Stimulated activated CD4-positive, alpha-beta T cell treated with anti-CD3 and anti-CD28 coated beads, Interleukin-1b, Interleukin-23, amount 100 ng/mL, for 24 hours (primary cell): ENCODE measurements at regions not wholly inside any gene's neighbourhood (a gene's known extent, or its start where the extent isn't known, plus 50 kb on each side); places are given as distances from the start of the nearest gene placed in this dataset.
"Not testable (repeated sequence)": the region's sequence is repeated elsewhere in the genome, so short reads cannot be mapped to it uniquely, and the experiment has no call there.

ENCODE experiments used
- DNase-seq, 4 experiments: peaks; one replicate each; pipeline ENCODE4 v3.0.0-alpha.2; 2020; ENCODE audit warnings: low read depth in 4 of 4, low spot score in 1 of 4

DNA sequence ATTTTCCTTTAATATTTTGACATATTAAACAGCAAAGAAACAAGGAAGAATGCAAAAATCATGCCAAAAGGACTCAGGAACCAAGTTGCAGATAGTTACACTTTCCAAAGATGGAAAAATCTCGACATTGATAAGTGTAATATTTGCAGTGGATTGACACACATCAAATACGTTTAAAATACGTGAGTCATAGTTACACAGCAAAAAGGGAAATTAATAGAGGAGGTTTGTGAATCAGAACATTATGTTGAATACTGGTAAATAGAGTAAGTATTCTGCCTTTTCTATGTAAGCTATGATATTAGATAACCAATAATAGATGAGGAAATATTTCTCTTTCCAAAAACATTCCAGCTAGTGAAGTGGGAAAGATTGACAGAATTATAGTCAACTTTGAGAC is 1761.3 kb upstream of the IGFBP7 start:
- DNase-seq, result no peak

- DNase-seq, result no peak
Observed at GRCh38 chr4:58849026-58849425, 1738.8 kb upstream of the IGFBP7 start.

DNA sequence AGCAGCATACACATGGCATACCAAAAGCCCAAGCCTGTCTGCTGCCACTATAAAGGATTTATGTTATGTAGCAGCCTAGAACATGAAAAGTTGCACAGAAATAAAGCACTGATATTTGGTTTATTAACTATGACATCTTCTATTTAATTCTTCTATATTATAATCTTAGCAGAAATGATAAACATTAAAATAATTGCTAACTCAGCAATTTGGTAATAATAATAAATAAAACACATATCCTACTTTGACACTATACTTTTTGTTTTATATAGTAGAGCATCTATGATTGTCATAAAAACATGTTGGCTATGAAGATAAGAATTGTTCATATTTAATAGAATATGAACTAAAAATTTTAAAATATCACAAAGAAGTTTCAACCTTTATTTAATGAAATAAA is 1733.3 kb upstream of the IGFBP7 start:
- no peak for DNase-seq

DNA sequence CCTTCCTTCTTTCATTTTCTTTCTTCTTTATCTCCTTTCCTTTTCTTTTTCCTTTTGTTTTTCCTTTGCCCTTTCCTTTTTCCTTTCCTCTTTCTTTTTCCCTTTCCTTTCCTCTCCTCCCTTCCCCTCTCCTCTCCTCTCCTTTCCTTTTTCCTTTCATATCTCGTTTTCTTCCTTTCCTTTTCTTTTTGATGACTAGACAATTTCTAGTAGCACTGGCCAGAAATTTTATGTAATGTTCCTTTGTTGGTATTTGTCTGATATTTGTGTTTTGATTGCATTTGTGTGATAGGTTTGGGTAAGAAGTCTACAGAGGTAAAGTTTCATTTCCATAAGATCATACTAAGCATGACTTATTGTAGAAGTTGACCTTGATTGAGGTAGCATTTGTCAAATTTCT is 1722.9 kb upstream of the IGFBP7 start:
- DNase-seq, result no peak

DNA sequence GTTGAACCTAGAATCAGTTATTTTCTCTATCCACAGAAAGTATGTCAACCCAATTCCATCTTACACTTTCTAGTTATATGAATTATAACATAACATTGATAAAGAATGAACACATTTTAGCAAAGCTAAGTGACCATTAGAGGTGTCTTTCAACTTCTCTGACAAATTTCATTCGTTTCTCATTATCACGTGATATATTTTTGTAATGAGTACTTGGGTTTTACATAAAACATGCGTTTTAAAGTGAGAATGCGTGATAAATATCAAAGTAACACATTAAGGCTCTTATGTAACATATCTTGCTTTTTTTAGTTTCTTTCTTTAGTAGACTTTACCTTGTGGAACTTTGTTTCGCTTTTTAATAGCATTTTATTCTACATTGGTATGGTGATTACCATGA is 1715.1 kb upstream of the IGFBP7 start:
- DNase-seq, result no peak

DNA sequence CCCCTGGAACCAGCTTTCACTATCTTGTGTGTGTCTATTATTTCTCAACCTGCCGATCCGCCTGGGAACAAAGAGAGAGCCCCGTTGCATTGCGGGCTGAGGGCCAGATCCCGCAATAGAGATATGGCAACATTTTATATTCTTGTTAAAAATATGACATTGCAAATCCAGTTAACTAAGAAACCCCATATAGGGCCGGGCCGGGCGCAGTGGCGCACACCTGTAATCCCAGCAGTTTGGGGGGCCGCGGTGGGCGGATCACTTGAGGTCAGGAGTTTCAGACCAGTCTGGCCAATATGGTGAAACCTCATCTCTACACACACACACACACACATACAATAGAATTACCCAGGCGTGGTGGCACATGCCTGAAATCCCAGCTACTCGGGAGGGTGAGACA is 1708.4 kb upstream of the IGFBP7 start:
- DNase-seq, result not testable (repeated sequence)

- no peak for DNase-seq
Observed at GRCh38 chr4:58809948-58810347, 1699.8 kb upstream of the IGFBP7 start.

- no peak for DNase-seq
Observed at GRCh38 chr4:58809366-58809765, 1699.2 kb upstream of the IGFBP7 start.

GRCh38 chr4:58808817-58809216 is 1698.6 kb upstream of the IGFBP7 start:
- DNase-seq, result no peak

GRCh38 chr4:58807843-58808615 is 1697.8 kb upstream of the IGFBP7 start:
- no peak for DNase-seq

GRCh38 chr4:58776627-58777026 is 1666.4 kb upstream of the IGFBP7 start:
- DNase-seq, result no peak

GRCh38 chr4:58767598-58767997 is 1657.4 kb upstream of the IGFBP7 start:
- DNase-seq, result no peak

DNA sequence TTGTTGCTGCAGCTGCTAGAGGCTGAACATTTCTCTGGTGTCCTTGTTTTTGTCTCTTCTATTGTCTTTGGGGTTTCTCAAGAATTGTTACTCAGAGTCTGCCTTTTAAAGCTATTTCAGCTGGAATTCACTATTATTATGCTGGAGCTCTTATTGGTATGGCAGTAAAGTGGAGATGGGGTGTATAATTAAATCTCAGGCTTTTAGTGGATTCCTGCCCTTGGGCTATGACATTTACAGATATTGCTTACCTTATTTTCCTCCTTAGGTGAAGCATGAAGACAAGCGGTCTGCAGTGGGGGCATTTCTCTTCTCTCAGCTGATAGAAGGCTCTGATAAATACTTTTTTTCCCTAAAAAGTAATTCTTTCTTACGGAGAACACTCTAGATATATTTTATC is 1656.6 kb upstream of the IGFBP7 start:
- DNase-seq, result no peak

DNA sequence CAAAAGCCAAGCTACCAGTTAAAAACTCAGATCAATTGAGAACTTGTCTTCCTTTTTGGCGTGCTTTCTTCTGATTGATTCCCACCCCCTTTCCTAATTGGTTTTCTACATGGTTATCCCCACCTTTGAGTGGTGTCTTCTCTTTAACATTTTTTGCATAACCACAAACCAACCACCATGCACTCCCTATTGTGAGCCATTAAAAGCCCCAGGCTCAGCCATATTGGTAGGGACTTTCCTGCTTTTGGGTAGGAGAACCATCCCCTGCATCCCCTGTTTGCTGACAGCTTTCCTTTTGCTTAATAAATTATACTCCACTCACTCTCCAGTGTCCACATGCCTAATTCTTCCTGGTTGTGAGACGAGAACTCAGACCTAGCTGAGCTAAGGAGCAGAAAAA is 1651.4 kb upstream of the IGFBP7 start:
- no peak for DNase-seq

DNA sequence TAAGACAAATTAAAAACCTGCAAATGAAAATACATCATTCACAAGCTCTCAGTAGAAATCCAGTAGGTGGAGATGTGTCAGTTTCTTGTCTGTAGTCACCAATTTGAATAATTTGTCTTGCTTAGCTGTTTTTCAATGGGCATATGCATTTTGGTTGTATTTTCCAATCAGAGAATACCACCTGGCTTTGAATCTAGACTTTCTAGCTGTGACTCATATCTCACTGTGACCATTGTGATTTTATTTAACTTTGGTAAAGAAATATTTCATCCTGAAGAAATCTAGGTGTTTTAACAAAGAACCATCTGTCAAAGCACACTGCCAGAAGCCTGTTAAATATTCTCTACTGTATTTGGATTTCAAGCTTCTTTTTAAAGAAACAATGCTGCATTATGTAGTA is 1650.6 kb upstream of the IGFBP7 start:
- DNase-seq, result no peak

GRCh38 chr4:58760100-58760499 is 1649.9 kb upstream of the IGFBP7 start:
- DNase-seq, result no peak

GRCh38 chr4:58749206-58749605 is 1639.0 kb upstream of the IGFBP7 start:
- no peak for DNase-seq

DNA sequence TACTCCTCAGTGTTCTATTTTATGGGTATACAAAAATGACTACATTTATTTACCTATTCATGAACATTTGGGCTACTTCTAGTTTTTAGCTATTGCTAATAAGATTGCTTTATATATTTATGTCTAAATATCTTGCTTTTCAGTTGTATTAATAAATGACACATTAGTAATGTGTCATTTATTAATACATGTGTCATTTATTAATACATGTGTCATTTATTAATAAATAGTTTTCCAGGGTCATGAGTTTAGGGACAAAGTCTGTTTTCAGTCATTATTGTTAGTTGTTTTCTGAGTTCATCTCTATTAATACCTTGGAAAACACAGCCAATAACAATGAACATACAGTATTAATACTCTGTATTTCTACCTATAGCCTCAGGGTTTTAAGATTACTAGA is 1630.7 kb upstream of the IGFBP7 start:
- DNase-seq, result no peak

DNA sequence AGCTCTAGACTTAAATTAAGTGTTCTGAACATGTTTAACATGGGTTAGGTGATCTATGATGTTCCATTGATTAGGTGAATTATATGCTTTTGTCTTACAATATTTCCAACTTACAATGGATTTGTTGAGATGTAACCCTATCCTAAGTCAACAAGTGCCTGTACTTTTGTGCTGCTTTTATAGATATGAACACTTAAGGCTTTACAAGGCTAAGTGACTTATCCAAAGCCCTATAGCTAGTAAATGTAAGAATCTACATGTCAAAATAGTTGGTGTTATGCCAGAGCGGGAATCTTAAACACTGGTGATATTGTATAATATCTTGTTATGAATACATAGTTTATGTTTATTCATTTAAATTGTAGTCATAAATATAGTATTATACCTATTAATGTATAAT is 1629.1 kb upstream of the IGFBP7 start:
- no peak for DNase-seq

DNA sequence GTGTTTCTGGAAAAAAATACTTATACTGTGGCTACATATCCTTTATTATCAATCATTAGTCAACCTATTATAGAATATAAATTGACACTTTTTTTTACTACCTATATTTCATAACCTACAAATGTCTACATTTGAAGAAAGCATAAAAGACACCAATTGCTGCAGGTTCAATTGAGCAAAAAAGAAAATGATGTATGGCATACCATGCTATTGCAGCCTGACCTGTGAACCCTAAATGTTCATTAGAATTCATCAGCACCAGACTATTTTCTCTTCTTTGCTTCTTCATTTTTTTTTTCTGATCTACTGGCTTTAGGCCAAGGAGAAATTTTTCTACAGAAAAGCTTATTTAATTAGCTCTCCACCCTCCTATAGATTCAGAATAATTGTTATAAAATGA is 1628.2 kb upstream of the IGFBP7 start:
- no peak for DNase-seq

- DNase-seq, result no peak
Observed at GRCh38 chr4:58734030-58734674, 1624.0 kb upstream of the IGFBP7 start.

GRCh38 chr4:58732973-58733372 is 1622.8 kb upstream of the IGFBP7 start:
- DNase-seq, result no peak

GRCh38 chr4:58723954-58724353 is 1613.8 kb upstream of the IGFBP7 start:
- no peak for DNase-seq
